ENCODE measurements at regions not wholly inside any gene's neighbourhood (a gene's known extent, or its start where the extent isn't known, plus 50 kb on each side); places are given as distances from the start of the nearest gene placed in this dataset.

- H3K4me3 ChIP-seq (ENCODE audit: low read depth in 1 of 5, low read length in 5 of 5), result no peak overlapping the region
- H3K9me3 ChIP-seq (ENCODE audit: control insufficient read depth in 5 of 5, low read length in 5 of 5), result peaks cover 0 to 29% (median 6%) of the 10 kb centered on the region in 5 donors
- no peak overlapping the region for H3K9ac ChIP-seq (ENCODE audit: low read length in 5 of 5)
- no peaks in the 10 kb centered on the region for H3K27me3 ChIP-seq (ENCODE audit: control insufficient read depth in 5 of 5, insufficient read depth in 4 of 5, low read length in 5 of 5)
- H3K4me1 ChIP-seq (ENCODE audit: control insufficient read depth in 5 of 5, insufficient read depth in 5 of 5, low read length in 5 of 5), result no peaks in the 10 kb centered on the region
- no peaks in the 10 kb centered on the region for H3K36me3 ChIP-seq (ENCODE audit: control insufficient read depth in 5 of 5, insufficient read depth in 5 of 5, low read length in 5 of 5)
- no peak overlapping the region for H3K27ac ChIP-seq (ENCODE audit: low read depth, low read length)
Measured at GRCh38 chr10:81696609-81697388, 178.2 kb upstream of the NRG3 start.

DNA sequence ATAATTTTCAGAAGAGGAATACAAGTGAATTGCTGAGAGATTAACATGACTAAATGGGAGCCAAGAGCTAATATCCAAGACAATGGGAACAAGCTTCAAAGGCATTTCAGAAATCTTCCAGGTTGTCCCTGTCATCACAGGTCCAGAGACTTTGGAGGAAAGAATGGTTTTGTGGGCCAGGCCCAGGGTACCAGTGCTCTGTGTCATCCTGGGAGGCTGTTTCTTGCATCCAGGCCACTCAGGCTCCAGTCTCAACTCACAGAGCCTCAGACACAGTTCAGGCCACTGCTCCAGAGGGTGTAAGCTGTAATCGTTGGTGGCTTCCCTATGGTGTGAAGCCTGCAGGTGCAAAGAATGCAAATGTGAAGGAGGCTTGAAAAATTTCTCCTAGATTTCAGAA, 170.4 kb upstream of the NRG3 start:
- no peaks in the 10 kb centered on the region for H3K4me1 ChIP-seq (ENCODE audit: control insufficient read depth in 5 of 5, insufficient read depth in 5 of 5, low read length in 5 of 5)
- H3K4me3 ChIP-seq (ENCODE audit: low read depth in 1 of 5, low read length in 5 of 5), result no peak overlapping the region
- H3K27ac ChIP-seq (ENCODE audit: low read depth, low read length), result no peak overlapping the region
- H3K27me3 ChIP-seq (ENCODE audit: control insufficient read depth in 5 of 5, insufficient read depth in 4 of 5, low read length in 5 of 5), result no peaks in the 10 kb centered on the region
- H3K9me3 ChIP-seq (ENCODE audit: control insufficient read depth in 5 of 5, low read length in 5 of 5), result peaks cover 0 to 10% (median 0%) of the 10 kb centered on the region in 5 donors
- H3K36me3 ChIP-seq (ENCODE audit: control insufficient read depth in 5 of 5, insufficient read depth in 5 of 5, low read length in 5 of 5), result no peaks in the 10 kb centered on the region
- no peak overlapping the region for H3K9ac ChIP-seq (ENCODE audit: low read length in 5 of 5)

DNA sequence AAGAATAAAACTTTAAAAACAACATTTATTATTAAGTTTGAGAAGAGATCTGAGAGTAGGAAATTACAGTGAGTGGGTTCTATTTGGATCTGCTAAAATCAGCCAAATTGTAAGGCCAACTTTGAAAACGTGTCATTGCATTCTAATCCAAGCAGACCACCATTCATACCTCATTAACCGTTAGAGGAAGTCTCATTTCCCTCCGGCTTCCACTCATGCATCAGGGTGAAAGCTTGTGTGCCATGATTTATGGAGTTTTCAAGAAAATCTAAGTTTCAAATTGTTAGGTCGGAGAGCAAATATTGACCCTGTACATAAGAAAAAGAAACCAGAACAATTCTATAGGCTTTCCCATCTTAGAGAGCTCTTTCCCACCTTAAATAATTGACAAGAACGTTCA, 166.6 kb upstream of the NRG3 start:
- Histone ChIP-seq H3K4me3 (ENCODE audit: low read depth in 1 of 5, low read length in 5 of 5) (no peak overlapping the region), H3K27ac (ENCODE audit: low read depth, low read length) (no peak overlapping the region), H3K27me3 (ENCODE audit: control insufficient read depth in 5 of 5, insufficient read depth in 4 of 5, low read length in 5 of 5) (no peaks in the 10 kb centered on the region), H3K9me3 (ENCODE audit: control insufficient read depth in 5 of 5, low read length in 5 of 5) (no peaks in the 10 kb centered on the region), H3K36me3 (ENCODE audit: control insufficient read depth in 5 of 5, insufficient read depth in 5 of 5, low read length in 5 of 5) (no peaks in the 10 kb centered on the region), H3K9ac (ENCODE audit: low read length in 5 of 5) (no peak overlapping the region), H3K4me1 (ENCODE audit: control insufficient read depth in 5 of 5, insufficient read depth in 5 of 5, low read length in 5 of 5) (no peaks in the 10 kb centered on the region)

DNA sequence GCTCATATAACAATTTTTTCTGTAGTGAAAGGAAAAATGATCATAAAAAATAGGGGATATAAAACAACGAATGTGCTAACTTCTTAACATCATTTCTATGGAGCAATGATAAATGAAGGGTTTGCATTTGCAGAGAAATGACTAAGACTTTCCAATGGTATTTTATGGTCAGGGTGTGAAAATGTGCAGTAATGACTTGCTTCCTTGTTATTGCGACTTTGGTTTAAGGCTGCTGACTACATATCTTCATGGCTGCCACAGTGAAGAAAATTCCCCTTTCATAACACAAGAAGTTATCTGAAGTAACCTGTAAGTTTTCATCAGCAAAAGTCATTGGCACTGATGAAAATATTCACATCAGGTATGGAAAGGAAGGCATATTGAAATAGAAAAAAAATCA, 166.1 kb upstream of the NRG3 start:
- no peaks in the 10 kb centered on the region for H3K27me3 ChIP-seq (ENCODE audit: control insufficient read depth in 5 of 5, insufficient read depth in 4 of 5, low read length in 5 of 5)
- H3K9ac ChIP-seq (ENCODE audit: low read length in 5 of 5), result no peak overlapping the region
- no peaks in the 10 kb centered on the region for H3K36me3 ChIP-seq (ENCODE audit: control insufficient read depth in 5 of 5, insufficient read depth in 5 of 5, low read length in 5 of 5)
- no peaks in the 10 kb centered on the region for H3K9me3 ChIP-seq (ENCODE audit: control insufficient read depth in 5 of 5, low read length in 5 of 5)
- no peak overlapping the region for H3K27ac ChIP-seq (ENCODE audit: low read depth, low read length)
- no peak overlapping the region for H3K4me3 ChIP-seq (ENCODE audit: low read depth in 1 of 5, low read length in 5 of 5)
- H3K4me1 ChIP-seq (ENCODE audit: control insufficient read depth in 5 of 5, insufficient read depth in 5 of 5, low read length in 5 of 5), result no peaks in the 10 kb centered on the region

DNA sequence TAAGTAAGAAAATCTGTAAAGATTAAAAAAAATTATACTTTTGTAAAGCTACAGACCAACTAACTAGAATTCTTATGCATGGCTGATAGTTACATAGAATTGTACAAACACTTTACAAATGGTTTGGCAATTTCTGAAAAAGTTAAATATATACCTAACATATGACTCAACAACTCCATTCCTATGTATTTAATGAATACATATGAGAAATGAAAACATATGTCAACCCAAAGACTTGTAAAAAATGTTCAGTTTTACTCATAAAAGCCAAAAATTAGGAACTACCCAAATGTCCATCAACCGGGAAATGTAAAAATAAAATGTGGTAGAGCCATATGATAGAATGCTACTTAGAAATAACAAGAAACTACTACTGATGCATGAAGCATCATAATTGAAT, 152.6 kb upstream of the NRG3 start:
- Histone ChIP-seq H3K9me3 (ENCODE audit: control insufficient read depth in 5 of 5, low read length in 5 of 5) (peaks cover 0 to 5% (median under 1%) of the 10 kb centered on the region in 5 donors), H3K27ac (ENCODE audit: low read depth, low read length) (no peak overlapping the region), H3K4me3 (ENCODE audit: low read depth in 1 of 5, low read length in 5 of 5) (no peak overlapping the region), H3K36me3 (ENCODE audit: control insufficient read depth in 5 of 5, insufficient read depth in 5 of 5, low read length in 5 of 5) (no peaks in the 10 kb centered on the region), H3K4me1 (ENCODE audit: control insufficient read depth in 5 of 5, insufficient read depth in 5 of 5, low read length in 5 of 5) (no peaks in the 10 kb centered on the region), H3K27me3 (ENCODE audit: control insufficient read depth in 5 of 5, insufficient read depth in 4 of 5, low read length in 5 of 5) (no peaks in the 10 kb centered on the region), H3K9ac (ENCODE audit: low read length in 5 of 5) (no peak overlapping the region)

DNA sequence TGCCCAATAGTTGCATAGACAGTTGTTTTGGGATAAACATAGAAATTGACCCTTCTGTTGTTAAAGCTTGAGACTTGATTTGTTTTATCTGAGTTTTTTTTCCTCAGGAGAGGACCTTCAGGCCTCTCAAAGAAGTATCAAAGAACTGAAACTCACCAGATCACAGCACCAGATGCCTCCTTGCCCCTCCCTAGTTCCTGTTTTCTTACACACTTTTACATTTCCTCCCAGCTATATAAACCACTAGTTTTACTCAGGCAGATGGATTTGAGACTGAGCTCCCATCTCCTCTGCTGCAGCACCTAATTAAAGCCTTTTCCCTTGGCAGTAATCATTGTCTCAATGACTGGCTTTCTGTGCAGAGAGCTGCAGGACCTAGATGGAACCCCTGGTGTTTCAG, 150.6 kb upstream of the NRG3 start:
- Histone ChIP-seq H3K4me3 (ENCODE audit: low read depth in 1 of 5, low read length in 5 of 5) (no peak overlapping the region), H3K27me3 (ENCODE audit: control insufficient read depth in 5 of 5, insufficient read depth in 4 of 5, low read length in 5 of 5) (no peaks in the 10 kb centered on the region), H3K27ac (ENCODE audit: low read depth, low read length) (no peak overlapping the region), H3K9ac (ENCODE audit: low read length in 5 of 5) (no peak overlapping the region), H3K9me3 (ENCODE audit: control insufficient read depth in 5 of 5, low read length in 5 of 5) (no peaks in the 10 kb centered on the region), H3K36me3 (ENCODE audit: control insufficient read depth in 5 of 5, insufficient read depth in 5 of 5, low read length in 5 of 5) (no peaks in the 10 kb centered on the region), H3K4me1 (ENCODE audit: control insufficient read depth in 5 of 5, insufficient read depth in 5 of 5, low read length in 5 of 5) (no peaks in the 10 kb centered on the region)

DNA sequence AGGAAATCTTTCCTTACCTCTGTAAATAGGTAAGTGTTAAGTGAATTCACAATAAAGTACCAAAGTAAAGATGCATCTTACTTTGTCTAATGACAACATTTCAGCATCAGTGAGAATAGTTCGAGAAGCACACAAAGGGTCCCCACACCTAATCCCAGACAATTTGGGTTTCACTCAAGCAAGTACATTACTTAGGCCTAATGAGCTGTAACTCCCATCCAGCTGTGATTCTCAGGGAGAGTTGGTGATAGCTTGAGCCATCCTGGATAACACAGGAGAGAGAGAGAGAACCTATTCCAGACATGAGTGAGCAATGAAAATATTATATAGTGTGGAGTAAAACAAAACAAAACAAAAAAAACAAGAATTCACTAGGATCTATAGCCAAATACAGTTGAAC, 149.1 kb upstream of the NRG3 start:
- no peak overlapping the region for H3K27ac ChIP-seq (ENCODE audit: low read depth, low read length)

GRCh38 chr10:81728692-81729091, 146.3 kb upstream of the NRG3 start:
- no peak overlapping the region for H3K4me3 ChIP-seq (ENCODE audit: low read depth in 1 of 5, low read length in 5 of 5)
- H3K27ac ChIP-seq (ENCODE audit: low read depth, low read length), result no peak overlapping the region

More for the DNA sequence above, 149.1 kb upstream of the NRG3 start:
- Histone ChIP-seq H3K9ac (ENCODE audit: low read length in 5 of 5) (no peak overlapping the region), H3K27me3 (ENCODE audit: control insufficient read depth in 5 of 5, insufficient read depth in 4 of 5, low read length in 5 of 5) (no peaks in the 10 kb centered on the region), H3K36me3 (ENCODE audit: control insufficient read depth in 5 of 5, insufficient read depth in 5 of 5, low read length in 5 of 5) (no peaks in the 10 kb centered on the region), H3K4me1 (ENCODE audit: control insufficient read depth in 5 of 5, insufficient read depth in 5 of 5, low read length in 5 of 5) (no peaks in the 10 kb centered on the region), H3K9me3 (ENCODE audit: control insufficient read depth in 5 of 5, low read length in 5 of 5) (no peaks in the 10 kb centered on the region), H3K4me3 (ENCODE audit: low read depth in 1 of 5, low read length in 5 of 5) (no peak overlapping the region)

DNA sequence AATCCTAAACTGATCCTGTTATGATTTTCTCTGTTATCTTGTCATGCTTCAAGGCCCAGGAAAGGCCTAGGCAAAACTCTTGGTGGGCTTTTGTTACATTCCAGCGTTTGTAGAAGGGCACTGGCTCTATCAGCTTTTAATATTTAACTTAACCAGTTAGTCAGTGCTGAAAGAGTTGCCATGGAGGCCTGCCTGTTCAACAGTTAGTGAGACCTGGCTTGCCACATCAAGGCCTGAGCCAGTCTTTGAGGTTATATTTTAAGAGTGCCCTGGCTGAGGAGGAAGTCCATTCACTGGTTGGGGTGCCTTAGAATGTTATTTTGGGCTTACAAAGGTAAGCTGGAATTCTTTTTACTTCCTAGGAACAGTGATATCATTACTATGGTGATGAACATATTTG, 144.1 kb upstream of the NRG3 start:
- no peak overlapping the region for H3K4me3 ChIP-seq (ENCODE audit: low read depth in 1 of 5, low read length in 5 of 5)
- H3K4me1 ChIP-seq (ENCODE audit: control insufficient read depth in 5 of 5, insufficient read depth in 5 of 5, low read length in 5 of 5), result no peaks in the 10 kb centered on the region
- no peak overlapping the region for H3K27ac ChIP-seq (ENCODE audit: low read depth, low read length)
- no peaks in the 10 kb centered on the region for H3K36me3 ChIP-seq (ENCODE audit: control insufficient read depth in 5 of 5, insufficient read depth in 5 of 5, low read length in 5 of 5)
- peaks cover 0 to 10% (median 0%) of the 10 kb centered on the region in 5 donors for H3K9me3 ChIP-seq (ENCODE audit: control insufficient read depth in 5 of 5, low read length in 5 of 5)
- H3K27me3 ChIP-seq (ENCODE audit: control insufficient read depth in 5 of 5, insufficient read depth in 4 of 5, low read length in 5 of 5), result no peaks in the 10 kb centered on the region
- H3K9ac ChIP-seq (ENCODE audit: low read length in 5 of 5), result no peak overlapping the region

More at GRCh38 chr10:81728692-81729091, 146.3 kb upstream of the NRG3 start:
- H3K9ac ChIP-seq (ENCODE audit: low read length in 5 of 5), result no peak overlapping the region
- H3K4me1 ChIP-seq (ENCODE audit: control insufficient read depth in 5 of 5, insufficient read depth in 5 of 5, low read length in 5 of 5), result no peaks in the 10 kb centered on the region
- H3K36me3 ChIP-seq (ENCODE audit: control insufficient read depth in 5 of 5, insufficient read depth in 5 of 5, low read length in 5 of 5), result no peaks in the 10 kb centered on the region
- H3K9me3 ChIP-seq (ENCODE audit: control insufficient read depth in 5 of 5, low read length in 5 of 5), result peaks cover 0 to 6% (median 0%) of the 10 kb centered on the region in 5 donors
- H3K27me3 ChIP-seq (ENCODE audit: control insufficient read depth in 5 of 5, insufficient read depth in 4 of 5, low read length in 5 of 5), result no peaks in the 10 kb centered on the region

GRCh38 chr10:81733542-81733941, 141.5 kb upstream of the NRG3 start:
- Histone ChIP-seq H3K27me3 (ENCODE audit: control insufficient read depth in 5 of 5, insufficient read depth in 4 of 5, low read length in 5 of 5) (no peaks in the 10 kb centered on the region), H3K9ac (ENCODE audit: low read length in 5 of 5) (no peak overlapping the region), H3K9me3 (ENCODE audit: control insufficient read depth in 5 of 5, low read length in 5 of 5) (peaks cover 0 to 10% (median 0%) of the 10 kb centered on the region in 5 donors), H3K27ac (ENCODE audit: low read depth, low read length) (no peak overlapping the region), H3K4me1 (ENCODE audit: control insufficient read depth in 5 of 5, insufficient read depth in 5 of 5, low read length in 5 of 5) (no peaks in the 10 kb centered on the region), H3K4me3 (ENCODE audit: low read depth in 1 of 5, low read length in 5 of 5) (no peak overlapping the region), H3K36me3 (ENCODE audit: control insufficient read depth in 5 of 5, insufficient read depth in 5 of 5, low read length in 5 of 5) (no peaks in the 10 kb centered on the region)

Data from subcutaneous abdominal adipose tissue (tissue), 5 donors.